ENCODE measurements at regions not wholly inside any gene's neighbourhood (a gene's known extent, or its start where the extent isn't known, plus 50 kb on each side); places are given as distances from the start of the nearest gene placed in this dataset.

- no peak overlapping the region for H3K9ac ChIP-seq (ENCODE audit: low read depth, low read length)
- peaks cover 33% of the 10 kb centered on the region for H3K4me1 ChIP-seq (ENCODE audit: control insufficient read depth, insufficient read depth, low read length)
- H2AK9ac ChIP-seq (replicated peaks; ENCODE audit: low read depth, low read length, poor library complexity): peak overlapping the region; percentile 69
- 0 out of 2 replicates have a peak overlapping the region, but pooled peaks have one; percentile 62 for H3K23ac ChIP-seq (ENCODE audit: low read depth, low read length)
- WGBS, 2 experiments (ENCODE audit: extremely low coverage in 2 of 2, insufficient read length in 1 of 2): 93% methylated on average over 8 of the region's 17 CpGs; no CpG with 5 or more reads in 1 of the 2 experiments
- no peak for ATAC-seq (ENCODE audit: low read depth)
- dilution Hi-C loops (cut with HindIII; ENCODE audit: low sequenced_read_pairs, unreplicated experiment) (loop anchor here (10.0 kb wide), 1 partner anchor 52 kb away; no protein-coding TSS in a partner anchor), in situ Hi-C loops (cut with MboI; ENCODE audit: low sequenced_read_pairs) (no loop called here), intact Hi-C loops (cut with micrococcal nuclease) (loop anchor here (5.0 kb wide), 1 partner anchor 85 kb away; no protein-coding TSS in a partner anchor)
- H2BK20ac ChIP-seq (ENCODE audit: low read depth, low read length): peak overlapping the region; percentile 75
- peak overlapping the region; percentile 30 for H2BK5ac ChIP-seq (ENCODE audit: low read depth, low read length, poor library complexity, severe bottlenecking)
- ChIA-PET CTCF (interaction anchor here (0.6 to 1.3 kb wide), 3 partner anchors 10 to 54 kb away, joined by 3 read pairs; no protein-coding TSS in a partner anchor), POLR2A (ENCODE audit: unreplicated experiment) (no interaction called here)
- no peak overlapping the region for H3K4me3 ChIP-seq (ENCODE audit: insufficient read depth, low read depth, low read length)
- H4K5ac ChIP-seq (ENCODE audit: low read depth, low read length): peak overlapping the region; percentile 4
- peak overlapping the region; percentile 67; the same call in 2 of the 3 replicates for H2BK15ac ChIP-seq (ENCODE audit: low read depth, low read length)
- no peaks in the 10 kb centered on the region for H4K20me1 ChIP-seq (ENCODE audit: insufficient read depth, low read length)
- H4K8ac ChIP-seq (ENCODE audit: low read depth in 2 of 2, low read length in 2 of 2): peak overlapping the region; percentile 21 to 68; a peak in 3 of 4 replicates
- H3K36me3 ChIP-seq (ENCODE audit: control insufficient read depth, insufficient read depth, low read length): no peaks in the 10 kb centered on the region
- peak overlapping the region; percentile 74 for H3K27ac ChIP-seq (ENCODE audit: insufficient read depth, low read length)
- H3K9me3 ChIP-seq (ENCODE audit: control insufficient read depth, insufficient read depth, low read length): no peaks in the 10 kb centered on the region; the same call in 1 of the 2 replicates
- H3K18ac ChIP-seq (ENCODE audit: low read depth, low read length): peak overlapping the region; percentile 1; the same call in 1 of the 2 replicates
- H3K14ac ChIP-seq (replicated peaks; ENCODE audit: low read depth, low read length): peak overlapping the region; percentile 57
- H3K27me3 ChIP-seq (ENCODE audit: control insufficient read depth, insufficient read depth, low read length): no peaks in the 10 kb centered on the region
- no peak overlapping the region for H3K4me2 ChIP-seq (ENCODE audit: low read depth, low read length)
- no TSS peak for BruUV-seq (replicated peaks)
- DNase-seq: no peak
- H3K4ac ChIP-seq (ENCODE audit: low read depth, low read length): peak overlapping the region; percentile 90
- H4K91ac ChIP-seq (ENCODE audit: insufficient read depth, low read depth, low read length): peak overlapping the region; percentile 80
- 0 out of 4 replicates have a peak, but pooled peaks cover 0 to 3% of the 10 kb centered on the region in 2 experiments for H3K79me1 ChIP-seq (ENCODE audit: low read depth in 1 of 2, low read length in 2 of 2)
- H3K56ac ChIP-seq (ENCODE audit: extremely low read depth, insufficient read depth, low read length): no peak overlapping the region
- peak overlapping the region; percentile 89 for H2BK120ac ChIP-seq (ENCODE audit: low read depth, low read length)
- peaks cover 11% of the 10 kb centered on the region; the same call in 1 of the 2 replicates for H3K9me1 ChIP-seq (ENCODE audit: insufficient read depth, low read length)
- H2AK5ac ChIP-seq (ENCODE audit: low read depth, low read length): peak overlapping the region; percentile 91
- peak overlapping the region; percentile 79 for H2AFZ ChIP-seq (replicated peaks; ENCODE audit: low read length, poor library complexity)
- TF ChIP-seq MAZ (IDR thresholded peaks at IDR 0.05; ENCODE audit: borderline replicate concordance, low read depth, low read length) (no peak), MAFK (IDR thresholded peaks at IDR 0.05; ENCODE audit: low read depth, low read length) (no peak), RCOR1 (IDR thresholded peaks at IDR 0.05; ENCODE audit: insufficient replicate concordance, low read length) (no peak)
These were observed 115.2 kb upstream of the NCOR2 start for GRCh38 chr12:124682425-124683151.

Data from IMR-90 (cell line).